ENCODE measurements at regions not wholly inside any gene's neighbourhood (a gene's known extent, or its start where the extent isn't known, plus 50 kb on each side); places are given as distances from the start of the nearest gene placed in this dataset.
"Not testable (repeated sequence)": the region's sequence is repeated elsewhere in the genome, so short reads cannot be mapped to it uniquely, and the experiment has no call there.

DNA sequence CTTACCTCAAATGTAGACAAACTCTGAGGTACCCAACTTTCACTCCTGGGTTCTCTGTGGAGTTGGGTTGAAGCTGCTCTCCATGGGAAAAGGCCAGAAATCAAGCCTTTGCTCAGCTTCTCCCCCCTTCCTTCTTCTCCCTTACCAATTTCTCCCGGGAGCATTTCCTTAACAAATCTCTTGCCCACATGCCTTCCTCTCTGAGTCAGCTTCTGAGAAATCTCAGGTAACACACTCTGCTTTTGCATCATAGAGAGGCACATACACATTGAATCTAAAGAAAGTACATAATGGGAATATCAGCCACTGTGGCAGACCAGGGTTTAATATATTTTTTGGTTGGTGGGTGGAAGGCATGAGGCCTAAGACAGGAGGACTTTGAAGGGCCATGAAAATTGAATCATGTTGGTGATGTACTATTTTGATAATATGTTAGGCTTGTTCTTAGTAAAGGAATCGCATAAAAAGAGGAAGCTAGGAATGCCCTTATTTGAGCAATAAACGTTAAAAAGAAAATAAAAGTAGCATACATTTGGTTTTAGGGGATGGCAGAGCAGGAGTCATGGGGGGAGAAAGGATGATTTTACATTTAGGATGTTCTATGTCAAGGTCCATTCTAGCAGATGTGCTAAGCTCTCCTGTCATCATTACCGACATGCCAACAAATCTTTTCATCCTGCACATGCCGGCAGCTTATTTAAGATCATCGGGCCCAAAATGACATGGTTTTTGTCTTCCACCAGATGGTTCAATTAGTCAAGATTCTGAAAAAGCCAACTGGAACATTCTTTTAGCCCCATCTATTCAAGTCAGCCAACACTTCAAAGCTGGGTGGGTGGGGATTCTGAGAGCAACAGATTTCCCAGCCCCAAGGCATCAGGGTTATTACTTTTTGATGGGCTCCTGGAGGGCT lies 199.5 kb upstream of the CLINT1 start:
- DNase-seq (ENCODE audit: low spot score): no peak

DNA sequence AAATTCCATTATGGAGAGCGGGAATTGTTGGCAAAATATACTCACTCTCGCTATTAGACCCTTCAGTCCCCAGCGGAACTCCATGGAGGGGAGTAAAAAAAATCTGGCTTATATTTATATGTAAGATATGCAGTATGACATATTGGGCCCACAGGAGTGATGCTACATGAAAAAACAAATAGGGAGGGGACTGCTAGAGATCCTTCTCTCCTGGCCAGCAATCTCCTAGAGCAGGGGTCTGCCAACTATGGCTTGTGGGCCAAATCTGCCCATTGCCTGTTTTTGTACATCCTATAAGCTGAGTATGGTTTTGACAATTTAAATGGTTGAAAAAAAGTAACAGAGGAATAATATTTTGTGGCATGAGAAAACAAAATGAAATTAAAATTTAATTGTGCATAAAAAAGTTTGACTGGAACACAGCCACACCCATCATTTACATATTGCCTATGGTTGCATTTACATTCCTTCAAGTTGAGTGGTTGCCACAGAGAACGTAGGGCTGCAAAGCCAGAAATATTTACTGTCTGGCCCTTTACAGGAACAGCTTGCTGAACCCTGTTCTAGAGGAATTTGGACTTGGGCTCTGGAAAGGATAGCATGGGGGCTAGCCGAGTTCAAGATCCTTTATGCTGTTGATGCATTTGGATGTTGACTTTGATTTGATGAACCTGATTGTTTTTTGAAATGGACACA lies 197.3 kb upstream of the CLINT1 start:
- DNase-seq (ENCODE audit: low spot score): no peak

GRCh38 chr5:158055111-158055501 lies 196.2 kb upstream of the CLINT1 start:
- DNase-seq (ENCODE audit: low spot score): no peak

DNA sequence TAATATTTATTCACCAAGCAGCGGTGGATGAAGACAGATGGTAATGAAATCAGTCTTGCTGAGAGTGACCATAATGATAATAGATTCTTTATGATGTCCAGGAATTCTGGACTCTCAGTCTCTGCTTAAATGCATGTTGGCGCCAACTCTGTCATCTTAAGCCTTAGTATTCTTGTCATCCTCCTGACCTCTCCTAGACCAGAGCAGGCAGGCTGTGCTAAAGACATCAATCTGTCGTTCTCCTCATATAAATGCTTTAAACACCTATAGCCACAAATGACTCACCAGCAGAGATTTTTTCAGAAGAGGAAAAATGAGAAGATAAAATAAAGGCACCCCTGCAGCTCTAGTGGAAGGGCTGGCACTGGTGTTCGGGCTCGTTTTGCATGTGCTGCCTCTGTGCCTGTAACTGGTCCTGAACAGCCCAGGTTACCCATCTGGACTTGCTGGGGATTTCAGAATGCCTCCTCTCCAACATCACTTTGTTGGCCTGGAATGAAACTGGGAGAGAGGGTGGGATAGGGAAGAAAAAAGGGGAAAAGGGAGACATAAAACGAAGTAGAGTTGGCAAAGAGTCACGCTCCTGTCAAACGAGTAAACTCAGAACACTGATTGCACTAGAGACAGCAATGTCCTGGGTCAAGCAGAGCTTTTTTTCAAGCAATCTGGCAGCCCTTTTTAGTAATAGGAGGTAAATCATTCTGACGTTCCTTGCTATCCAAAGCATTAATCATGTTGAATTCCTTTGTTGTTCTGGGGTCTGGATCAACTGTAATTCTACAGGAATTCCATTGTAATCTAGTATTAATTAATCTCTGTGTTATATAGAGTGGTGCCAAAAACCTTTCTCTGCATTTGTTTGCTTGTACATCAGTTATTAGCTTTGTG lies 195.5 kb upstream of the CLINT1 start:
- DNase-seq (ENCODE audit: low spot score): no peak

DNA sequence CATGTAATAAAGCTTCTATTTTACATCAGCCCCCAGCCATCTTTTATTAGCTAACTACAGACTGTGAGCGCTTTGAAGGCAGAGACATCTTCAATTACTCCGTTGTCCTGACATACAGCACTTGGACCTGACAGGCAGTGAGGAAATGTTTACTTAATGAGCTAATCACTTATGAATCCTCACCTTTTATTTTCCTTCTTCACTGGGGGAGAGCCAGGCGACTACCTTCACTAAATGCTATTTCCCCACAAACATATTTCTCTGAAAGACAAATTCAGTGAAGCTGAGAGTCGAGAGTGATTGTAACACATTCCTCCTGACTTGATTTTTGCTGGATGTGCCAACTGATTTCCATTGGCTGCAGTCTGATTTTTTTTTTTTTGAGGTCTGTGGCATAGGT lies 192.1 kb upstream of the CLINT1 start:
- no peak for DNase-seq (ENCODE audit: low spot score)

GRCh38 chr5:158050421-158050820 lies 191.5 kb upstream of the CLINT1 start:
- no peak for DNase-seq (ENCODE audit: low spot score)

DNA sequence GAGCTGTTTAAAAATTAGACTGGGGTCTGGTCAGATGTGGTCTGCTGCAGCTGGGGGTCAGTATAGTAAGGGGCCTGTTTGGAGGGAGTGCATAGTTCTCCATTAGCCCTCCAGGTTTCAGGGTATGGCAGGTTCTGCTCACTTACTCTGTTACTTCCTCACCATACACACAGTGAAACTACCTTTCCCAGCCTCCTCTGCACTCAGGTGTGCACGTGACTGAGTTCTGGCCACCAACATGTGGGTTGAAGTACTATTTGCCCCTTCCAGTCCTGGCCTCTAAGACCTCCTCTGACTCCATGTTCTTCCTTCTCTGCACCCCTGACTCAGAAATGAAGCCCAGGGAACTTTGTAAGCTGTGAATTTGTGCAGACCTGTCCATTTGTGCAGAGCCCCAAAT lies 190.5 kb upstream of the CLINT1 start:
- DNase-seq (ENCODE audit: low spot score): no peak

DNA sequence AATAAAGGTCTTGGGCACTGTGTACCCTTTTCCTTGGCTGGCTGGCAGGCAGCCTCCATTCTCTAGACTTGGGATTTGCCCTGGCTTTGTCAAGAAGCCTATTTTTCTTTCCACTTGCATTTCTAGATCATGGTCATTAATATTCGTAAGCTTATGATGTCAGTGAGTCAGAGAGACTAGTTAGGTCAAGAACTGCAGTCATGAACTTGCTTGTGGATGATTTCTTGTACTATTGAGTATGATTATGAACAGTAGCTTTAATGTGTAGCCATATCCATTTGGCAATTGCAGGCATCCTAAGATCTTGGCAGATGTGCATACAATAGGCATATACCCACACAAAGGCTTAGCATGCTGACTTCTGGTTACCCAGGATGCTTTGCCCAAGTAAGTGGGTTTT lies 186.8 kb upstream of the CLINT1 start:
- no peak for DNase-seq (ENCODE audit: low spot score)

DNA sequence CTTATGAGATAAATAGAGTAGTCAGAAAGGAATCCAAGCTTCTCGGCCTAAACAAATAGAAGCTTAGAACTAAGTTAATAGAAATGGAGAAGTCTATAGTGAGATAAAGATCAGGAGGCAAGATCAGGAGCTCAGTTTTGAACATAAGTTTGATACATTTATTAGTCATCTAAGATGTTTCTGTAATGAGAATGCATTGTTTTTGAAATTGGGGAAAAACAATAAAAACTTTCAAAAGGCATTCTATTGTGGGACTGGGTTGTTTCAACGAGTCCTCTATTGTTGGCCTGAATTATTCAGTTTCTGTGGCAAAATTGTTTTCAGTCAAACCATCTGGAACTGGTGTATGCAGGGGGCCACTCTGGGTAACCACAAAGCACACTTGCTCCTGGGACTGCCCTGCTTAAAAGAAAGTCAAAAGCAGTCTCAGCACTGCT lies 181.0 kb upstream of the CLINT1 start:
- DNase-seq (ENCODE audit: low spot score): no peak

DNA sequence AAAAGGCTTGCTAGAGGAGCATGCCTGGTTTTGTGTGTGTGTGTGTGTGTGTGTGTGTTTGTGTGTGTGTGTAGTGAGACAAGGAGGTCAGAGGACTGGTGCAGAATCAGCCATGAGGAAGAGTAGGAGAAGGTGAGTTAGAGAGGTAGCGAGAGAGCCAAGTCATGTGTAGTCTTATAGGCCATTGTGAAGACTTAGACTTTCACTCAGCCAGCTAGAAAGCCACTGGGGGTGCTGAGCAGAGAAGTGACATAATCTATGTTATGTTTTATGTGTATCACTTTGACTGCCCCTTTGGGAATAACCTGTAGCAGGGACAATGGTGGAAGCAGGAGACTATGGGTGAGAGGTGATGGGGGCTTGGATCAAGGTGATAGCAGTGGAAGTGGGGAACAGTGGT lies 180.5 kb upstream of the CLINT1 start:
- DNase-seq (ENCODE audit: low spot score): no peak

DNA sequence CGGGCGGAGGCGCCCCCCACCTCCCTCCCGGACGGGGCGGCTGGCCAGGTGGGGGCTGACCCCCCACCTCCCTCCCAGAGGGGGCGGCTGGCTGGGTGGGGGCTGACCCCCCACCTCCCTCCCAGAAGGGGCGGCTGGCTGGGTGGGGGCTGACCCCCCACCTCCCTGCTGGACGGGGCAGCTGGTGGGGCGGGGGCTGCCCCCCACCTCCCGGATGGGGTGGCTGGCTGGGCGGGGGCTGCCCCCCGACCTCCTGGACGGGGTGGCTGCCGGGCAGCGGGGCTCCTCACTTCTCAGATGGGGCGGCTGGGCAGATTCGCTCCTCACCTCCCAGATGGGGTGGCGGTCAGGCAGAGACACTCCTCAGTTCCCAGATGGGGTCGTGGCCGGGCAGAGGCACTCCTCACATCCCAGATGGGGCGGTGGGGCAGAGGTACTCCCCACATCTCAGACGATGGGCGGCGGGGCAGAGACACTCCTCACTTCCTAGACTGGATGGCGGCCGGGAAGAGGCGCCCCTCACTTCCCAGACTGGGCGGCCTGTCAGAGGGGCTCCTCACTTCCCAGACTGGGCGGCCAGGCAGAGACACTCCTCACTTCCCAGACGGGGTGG lies 178.1 kb upstream of the CLINT1 start:
- not testable (repeated sequence) for DNase-seq (ENCODE audit: low spot score)

DNA sequence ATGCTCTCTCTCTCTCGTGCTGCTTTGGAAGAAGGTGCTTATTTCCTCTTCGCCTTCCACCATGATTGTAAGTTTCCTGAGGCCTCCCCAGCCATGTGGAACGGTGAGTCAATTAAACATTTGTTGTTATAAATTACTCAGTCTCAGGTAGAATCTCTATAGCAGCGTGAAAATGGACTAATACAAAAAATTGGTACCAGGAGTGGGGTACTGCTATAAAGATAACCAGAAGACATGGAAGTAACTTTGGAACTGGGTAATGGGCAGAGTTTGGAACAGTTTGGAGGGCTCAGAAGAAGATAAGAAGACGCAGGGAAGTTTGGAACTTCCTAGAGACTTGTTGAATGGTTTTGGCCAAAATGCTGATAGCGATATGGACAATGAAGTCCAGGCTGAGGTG lies 175.6 kb upstream of the CLINT1 start:
- DNase-seq (ENCODE audit: low spot score): not testable (repeated sequence)

DNA sequence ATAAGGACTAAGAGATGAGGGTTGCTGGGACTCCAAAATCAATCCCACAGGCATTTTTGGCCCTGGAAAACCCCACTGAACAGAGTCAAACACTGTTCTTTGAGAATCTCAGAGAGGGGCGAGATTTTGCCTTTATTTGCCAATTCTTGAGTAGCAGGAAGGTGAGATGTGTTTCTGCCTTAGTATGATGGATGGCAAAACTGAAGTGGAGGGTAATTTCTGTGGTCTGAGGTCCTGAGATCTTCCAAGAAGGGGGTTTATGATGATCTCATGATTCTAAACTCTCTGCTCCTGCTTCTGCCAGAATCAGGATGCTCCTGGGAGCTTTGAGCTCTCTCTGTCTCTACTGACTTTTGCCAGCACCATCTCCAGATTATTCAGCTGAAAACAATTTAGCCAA lies 174.8 kb upstream of the CLINT1 start:
- no peak for DNase-seq (ENCODE audit: low spot score)

GRCh38 chr5:158033076-158033475 lies 174.1 kb upstream of the CLINT1 start:
- no peak for DNase-seq (ENCODE audit: low spot score)

DNA sequence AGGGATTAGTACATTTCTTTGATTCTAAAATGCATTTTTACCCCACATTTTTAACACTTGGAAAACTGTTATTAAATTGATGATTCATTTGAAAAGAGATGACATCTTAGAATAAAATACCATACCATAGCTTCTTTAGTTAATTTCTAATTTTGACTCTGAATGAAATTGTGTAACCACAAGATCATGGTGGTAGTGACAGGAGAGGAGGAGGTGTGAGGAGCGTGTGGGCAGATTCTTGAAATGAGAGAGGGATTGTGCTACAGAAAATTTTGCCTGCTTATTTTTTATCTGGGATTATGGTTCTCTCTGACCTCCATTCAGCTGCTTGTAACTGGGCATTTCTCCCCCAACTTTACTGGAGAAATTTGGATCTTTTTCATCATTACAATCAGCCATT lies 173.3 kb upstream of the CLINT1 start:
- no peak for DNase-seq (ENCODE audit: low spot score)

- DNase-seq (ENCODE audit: low spot score): no peak
These were observed 169.1 kb upstream of the CLINT1 start for GRCh38 chr5:158027806-158028775.

- DNase-seq (ENCODE audit: low spot score): no peak
These were observed 167.5 kb upstream of the CLINT1 start for GRCh38 chr5:158026304-158027031.

DNA sequence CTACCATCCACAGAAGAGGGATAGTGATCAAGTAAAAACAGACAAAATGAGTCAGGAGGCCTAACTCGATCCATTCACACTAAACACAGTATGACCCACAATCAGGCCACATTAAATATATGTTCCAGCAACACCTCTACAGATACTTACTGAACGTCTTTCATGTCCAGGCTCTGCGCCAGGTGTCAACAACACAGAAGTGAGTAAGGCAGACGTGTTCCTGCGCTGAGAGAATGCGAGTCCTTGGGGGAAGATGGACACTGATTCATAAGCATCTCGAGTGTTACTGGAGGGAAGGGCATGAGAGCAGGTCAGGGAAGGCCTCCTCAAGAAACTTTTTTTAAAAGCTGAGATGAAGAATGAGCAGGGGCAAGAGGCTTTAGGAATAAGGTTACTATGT lies 164.3 kb upstream of the CLINT1 start:
- no peak for DNase-seq (ENCODE audit: low spot score)

DNA sequence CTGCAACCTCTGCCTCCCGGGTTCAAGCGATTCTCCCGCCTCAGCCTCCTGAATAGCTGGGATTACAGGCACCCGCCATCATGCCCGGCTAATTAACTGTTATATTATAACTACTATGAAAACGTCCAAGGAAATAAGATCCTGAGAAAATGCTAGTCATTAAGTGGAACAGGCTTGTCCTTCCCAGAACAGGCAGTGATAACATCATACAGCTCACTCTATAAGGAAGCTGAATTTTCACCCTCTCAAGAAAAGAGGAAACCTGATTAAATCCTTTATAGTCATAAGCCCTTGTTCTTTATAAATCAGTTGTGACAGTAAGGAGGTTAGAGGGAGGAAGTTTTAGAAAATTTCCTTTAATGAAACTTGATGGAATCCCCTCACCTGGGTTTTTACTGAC lies 163.9 kb upstream of the CLINT1 start:
- DNase-seq (ENCODE audit: low spot score): no peak

DNA sequence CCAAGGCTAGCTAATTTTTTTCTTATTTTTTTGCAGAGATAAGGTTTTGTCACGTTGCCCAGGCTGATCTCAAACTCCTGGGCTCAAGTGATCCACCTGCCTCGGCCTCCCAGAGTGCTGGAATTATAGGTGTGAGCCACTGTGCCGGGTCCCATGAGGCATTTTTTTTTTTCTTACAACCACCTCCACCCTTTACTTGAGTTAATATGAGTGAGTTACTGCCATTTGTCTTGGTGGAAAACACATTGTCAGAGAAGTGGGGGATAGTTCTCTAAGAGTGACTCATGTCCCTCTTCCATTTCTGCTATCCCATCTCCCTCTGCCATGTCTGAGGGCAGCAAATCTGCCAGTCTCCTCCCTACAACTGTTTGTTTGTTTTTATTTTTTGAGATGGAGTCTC lies 163.4 kb upstream of the CLINT1 start:
- no peak for DNase-seq (ENCODE audit: low spot score)

Data from D341Med (cell line).